HG03095 (cell line): ENCODE measurements at regions not wholly inside any gene's neighbourhood (a gene's known extent, or its start where the extent isn't known, plus 50 kb on each side); places are given as distances from the start of the nearest gene placed in this dataset.

Source experiments
- ATAC-seq: cut with Tn5 transposase; IDR thresholded peaks from one replicate; pipeline ENCODE4 v1.9.1; 2021; ENCODE audit warnings: moderate library complexity; ENCODE audit not compliant: unreplicated experiment

DNA sequence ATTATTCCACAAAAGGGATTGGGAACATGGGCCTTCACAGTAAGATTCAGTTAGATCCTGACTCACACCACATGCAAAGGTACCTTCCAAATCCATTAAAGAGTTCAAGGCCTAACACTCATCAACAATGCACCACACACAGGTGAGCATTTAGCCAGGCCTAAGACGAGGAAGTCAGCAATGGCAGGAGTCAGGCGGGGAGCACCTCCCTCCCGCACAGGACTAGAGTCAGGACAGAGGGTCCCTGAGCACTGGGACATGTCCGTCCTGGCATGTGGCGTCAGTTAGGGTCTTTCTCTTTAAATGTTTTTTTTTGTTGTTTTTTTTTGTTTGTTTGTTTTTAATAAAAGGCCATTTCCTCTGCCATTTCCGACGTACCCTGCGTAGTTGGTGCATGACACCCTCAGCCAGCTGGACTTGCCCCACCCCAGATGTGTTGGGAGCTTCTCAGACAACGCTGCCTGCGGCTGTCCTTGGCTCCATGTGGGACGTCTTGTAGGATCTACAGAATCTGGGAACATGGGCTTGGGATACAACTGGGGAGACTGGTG, 1458.6 kb downstream of the BRD1 start:
- ATAC-seq, result no peak

DNA sequence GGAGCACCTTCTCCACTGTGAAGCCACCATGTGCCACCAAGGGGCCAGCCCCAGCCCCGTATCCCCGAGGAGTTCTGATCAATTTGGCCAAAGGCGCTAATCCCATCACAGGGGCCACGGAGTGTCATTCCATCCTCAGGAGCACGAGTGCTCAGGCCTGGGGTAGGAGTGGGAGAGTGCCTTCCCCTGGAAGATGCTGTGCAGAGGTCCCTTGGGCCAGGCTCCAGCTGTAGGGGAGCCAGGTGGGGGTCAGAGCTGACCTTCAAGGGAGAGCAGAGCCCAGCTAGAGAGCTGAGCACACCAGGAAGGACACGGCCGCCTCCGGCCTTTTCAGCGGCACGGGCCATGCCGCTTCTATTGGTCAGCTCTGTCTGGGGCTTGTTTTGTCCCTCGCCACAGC, 1459.9 kb downstream of the BRD1 start:
- ATAC-seq, result no peak

DNA sequence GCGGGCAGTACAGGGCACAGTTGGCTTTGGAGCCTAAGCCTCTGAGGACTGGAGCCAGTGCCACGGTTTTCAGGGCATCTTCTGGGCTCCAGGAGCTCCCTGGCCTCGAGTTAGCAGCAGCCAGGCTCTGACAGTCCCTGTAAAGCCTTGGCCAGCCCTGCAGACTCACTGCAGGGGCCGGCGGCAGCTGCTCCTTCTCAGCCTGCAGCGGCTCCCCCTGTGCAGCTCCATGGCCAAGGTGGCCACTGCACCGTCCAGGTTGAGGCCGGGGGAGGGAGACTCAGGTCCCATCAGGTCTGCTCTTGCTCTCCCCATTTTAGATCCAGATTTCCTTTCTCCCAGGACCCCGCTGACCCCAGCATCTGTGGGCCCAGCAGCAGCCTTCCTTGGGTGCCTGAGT, 1461.1 kb downstream of the BRD1 start:
- ATAC-seq, result no peak

DNA sequence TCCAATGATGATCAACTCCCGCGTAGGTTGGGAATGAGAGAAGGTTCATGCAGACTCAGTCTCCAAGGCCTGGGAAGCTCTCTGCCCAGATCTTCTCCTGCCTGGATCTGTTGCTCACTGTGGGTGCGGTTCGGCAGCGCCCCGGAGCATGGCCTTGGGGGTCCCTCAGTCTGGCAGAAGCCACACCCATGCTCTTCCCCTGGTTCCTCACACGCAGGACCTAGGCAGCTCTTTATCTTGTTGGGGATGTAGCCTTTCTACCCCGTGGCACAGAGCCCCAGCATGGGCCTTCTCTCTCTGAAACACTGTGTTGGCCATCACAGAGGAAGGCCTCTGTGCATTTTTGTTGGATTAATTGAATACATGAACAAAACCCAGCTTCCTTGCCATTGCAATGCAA, 1461.6 kb downstream of the BRD1 start:
- no peak for ATAC-seq

DNA sequence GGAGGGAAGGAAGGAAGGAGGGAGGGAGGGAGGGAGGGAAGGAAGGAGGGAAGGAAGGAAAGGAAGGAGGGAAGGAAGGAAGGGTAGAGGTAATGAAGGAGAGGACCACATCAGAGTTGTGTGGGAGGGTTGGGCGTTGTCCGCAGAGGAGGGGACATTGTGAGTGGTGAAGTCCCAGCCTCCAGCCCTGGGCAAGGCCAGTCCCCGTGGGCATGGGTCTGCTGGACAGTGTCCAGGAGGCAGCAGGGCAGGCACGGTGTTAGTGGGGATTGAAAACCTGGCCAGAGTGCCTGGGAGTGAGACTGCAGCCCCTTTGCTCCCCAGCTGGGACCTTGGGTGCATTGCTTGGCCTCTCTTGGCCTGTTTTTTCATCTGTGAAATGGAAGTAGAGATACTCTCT, 1462.3 kb downstream of the BRD1 start:
- no peak for ATAC-seq

DNA sequence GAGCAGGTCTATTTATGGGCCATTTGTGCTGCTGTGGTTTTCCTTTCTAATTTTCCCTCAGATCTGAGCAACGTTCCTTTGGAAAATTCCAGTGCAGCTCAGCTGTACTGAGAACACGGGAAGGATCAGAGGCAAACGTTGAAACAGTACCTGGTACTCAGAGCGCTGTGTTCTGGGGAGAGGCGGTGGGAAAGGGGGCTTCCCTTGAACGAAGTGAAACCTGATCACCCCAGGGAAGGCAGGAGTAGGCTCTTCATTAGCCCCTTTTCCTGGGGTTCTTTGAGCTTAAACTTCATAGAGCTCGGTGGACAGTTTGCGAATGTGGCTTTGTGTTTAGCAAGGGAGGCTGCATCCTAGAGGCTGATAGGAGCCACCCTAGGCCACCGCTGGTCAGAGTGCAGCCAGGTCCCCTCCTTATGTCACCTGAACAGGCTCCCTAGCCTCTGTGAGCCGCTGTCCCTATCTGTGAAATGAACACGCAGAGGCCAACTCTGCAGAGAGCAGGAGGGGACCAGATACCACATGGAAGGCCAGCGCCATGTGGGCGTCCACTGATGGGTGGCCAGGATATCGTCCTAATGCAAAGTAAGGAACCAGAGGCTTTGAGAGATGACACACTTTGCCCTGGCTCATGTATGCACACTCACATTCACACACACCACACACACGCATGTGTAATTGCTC, 1464.8 kb downstream of the BRD1 start:
- ATAC-seq, result no peak

DNA sequence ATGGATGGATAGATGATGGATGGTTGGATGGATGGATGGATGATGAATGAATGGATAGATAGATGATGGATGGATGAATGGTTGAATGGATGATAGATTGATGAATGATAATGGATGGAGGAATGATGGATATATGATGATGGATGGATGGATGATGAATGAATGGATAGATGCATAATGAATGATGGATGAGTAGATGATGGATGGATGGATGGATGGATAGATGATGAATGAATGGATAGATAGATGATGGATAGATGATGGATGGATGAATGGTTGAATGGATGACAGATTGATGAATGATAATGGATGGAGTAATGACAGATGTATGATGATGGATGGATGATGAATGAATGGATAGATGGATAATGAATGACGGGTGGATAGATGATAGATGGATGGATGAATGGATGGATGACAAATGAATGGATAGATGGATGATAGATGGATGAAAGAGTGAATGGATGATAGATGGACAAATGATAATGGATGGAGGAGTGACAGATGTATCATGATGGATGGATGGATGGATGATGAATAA, 1466.5 kb downstream of the BRD1 start:
- no peak for ATAC-seq

DNA sequence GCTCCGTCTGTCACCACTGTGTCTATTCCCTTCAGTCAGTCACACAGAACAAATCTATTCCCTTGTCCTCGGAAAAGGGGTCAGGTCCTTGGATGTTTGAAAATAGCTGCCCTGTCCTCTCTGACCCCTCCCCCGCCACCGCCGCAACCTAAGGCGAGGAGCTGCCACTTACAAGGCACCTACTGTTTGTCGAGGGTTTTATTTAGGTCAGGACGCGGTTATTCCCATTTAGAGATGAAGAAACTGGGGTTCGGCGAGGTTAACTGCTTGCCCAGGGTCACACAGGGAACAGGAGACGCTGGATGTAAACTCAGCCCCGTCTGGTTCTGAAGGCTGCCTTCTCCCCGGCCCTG, 1468.1 kb downstream of the BRD1 start:
- no peak for ATAC-seq

DNA sequence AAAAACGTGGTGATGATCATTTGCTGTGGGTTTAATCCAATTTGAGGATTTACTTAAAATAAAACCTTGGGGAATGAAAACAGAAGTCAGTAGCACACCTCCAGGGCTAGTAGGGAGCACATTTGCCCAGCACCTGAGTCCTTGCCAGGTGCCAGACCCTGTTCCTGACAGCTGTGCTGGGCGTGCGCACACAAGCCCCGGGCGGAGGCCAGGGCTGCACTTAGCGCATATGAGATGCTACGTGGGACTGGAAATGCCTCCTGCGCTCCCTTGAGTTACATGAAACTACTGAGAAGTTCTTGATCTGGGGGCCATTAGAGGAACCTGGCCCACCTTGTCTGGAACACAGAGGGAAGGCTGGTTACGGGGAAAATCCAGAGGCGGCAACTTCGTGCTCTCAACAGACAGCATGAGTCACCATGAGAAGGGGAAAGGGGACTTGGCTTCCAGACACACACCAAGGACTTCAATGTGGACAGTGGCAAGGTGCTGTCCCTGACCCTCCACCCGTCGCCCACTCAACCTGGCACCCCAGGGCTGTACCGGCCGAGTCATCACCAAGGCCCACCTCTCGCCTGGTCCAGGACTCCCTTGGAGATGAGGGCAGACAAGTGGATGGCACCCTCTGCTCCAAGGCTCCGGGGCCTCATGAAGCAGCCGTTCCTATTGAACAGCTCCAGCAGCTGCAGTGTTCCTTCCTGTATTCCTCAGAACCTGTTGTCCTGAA, 1468.6 kb downstream of the BRD1 start:
- no peak for ATAC-seq

DNA sequence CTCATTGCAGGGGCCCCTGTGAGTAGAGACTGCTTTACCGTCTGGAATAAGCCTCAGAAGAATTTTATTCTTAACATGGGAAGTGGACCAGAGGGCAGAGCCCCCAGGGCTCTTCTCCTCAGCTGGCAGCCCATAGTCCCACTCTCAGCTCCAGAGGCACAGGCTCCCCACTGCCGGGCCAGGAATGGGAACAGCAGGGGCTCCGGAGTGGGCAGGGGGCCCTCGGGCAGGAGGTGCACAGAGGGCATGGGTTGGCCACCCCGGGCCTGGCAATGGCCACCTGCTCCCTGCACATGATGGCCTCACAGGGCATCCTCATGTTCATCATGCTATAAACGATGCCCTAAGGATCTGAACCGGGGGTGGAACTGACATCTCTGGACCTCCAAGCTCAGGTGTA, 1469.7 kb downstream of the BRD1 start:
- no peak for ATAC-seq

DNA sequence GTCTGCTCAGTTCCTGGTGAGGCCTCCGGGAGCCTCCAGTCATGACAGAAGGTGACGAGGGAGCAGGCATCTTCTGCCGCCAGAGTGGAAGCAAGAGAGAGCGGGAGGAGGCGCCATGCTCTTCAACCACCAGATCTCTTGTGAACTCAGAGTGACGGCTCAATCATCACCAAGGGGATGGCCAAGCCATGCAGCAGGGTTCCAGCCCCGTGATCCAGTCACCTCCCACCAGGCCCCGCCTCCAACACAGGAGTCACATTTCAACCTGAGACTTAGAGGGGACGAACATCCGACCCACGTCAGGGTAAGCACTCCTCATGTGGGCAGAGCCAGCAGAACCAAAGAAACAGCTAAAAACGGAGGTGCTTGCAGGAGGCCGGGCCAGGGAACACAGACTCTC, 1470.5 kb downstream of the BRD1 start:
- ATAC-seq, result no peak

DNA sequence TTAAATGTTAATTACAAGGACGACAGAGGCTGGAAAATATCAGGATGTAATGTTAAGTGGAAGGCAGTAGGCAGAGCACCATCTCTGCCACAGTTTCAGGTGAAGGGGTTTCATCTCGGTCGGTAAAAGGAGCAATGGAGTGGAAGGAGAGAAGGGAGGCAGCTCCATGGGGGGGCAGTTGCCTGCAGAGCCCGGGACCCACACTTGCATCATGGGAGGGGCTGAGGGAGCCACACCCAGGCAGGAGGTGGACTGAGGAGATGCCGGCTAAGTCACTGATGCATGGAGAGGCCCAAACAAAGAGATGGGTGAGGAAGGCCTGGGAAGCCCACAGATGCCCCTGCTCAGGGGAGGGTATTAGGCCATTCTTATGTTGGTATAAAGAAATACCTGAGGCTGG, 1470.9 kb downstream of the BRD1 start:
- ATAC-seq, result no peak

DNA sequence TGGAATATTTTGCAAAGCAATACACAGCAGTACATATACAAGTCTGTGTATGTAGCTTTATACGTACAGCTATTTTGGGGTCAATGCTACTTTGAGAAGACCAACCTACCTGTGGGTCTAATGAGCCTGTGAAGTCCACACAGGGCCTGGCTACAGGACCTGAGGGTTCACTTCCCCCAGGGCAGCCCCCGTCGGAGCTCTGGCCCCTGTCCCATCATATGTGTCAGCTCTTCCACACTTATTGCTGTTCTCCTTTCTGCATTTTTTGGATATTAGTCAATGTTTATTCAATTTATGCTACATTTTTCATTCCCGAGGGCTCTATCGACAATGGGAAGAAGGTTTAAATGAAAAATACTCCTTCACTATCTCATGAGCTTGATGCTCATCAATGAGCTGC, 1473.6 kb downstream of the BRD1 start:
- no peak for ATAC-seq

DNA sequence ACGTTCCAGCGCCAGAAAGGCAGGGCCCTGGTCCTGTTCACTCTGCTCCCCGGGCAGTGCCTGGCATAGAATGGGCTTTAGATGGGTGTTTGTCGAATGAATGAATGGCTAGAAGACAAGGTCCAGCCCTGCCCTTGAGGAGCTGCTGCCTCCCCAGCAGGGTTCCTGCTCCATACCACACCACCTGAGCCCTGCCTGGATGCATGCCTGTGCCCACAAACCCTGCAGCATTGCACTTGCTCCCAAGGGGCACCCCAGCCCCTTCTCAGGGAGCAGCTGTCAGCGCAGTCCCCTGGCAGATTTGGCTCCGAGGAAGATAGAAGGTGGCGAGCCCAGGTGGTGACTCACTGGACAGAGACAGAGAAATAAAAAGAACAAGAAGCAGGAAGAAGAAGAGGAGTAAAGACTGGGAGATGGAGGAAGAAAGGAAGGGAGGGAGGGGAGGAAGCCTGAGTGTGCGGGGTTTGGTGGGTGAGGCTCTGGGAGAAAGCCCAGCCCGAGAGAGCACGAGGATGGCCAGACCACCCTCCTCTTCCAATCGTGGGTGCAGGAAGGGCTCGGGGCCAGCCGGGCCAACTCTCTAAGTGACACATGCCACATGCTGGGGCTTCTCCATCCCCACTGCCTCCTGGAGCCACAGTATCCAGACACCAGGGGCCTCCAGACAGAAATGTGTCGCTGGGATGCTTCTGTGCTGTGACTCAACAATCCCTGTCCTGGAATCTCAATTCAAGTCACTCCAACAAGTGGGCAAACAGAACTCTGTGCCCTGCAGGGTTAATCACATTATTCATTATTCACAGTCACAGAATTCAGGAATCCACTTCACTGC, 1474.3 kb downstream of the BRD1 start:
- no peak for ATAC-seq

DNA sequence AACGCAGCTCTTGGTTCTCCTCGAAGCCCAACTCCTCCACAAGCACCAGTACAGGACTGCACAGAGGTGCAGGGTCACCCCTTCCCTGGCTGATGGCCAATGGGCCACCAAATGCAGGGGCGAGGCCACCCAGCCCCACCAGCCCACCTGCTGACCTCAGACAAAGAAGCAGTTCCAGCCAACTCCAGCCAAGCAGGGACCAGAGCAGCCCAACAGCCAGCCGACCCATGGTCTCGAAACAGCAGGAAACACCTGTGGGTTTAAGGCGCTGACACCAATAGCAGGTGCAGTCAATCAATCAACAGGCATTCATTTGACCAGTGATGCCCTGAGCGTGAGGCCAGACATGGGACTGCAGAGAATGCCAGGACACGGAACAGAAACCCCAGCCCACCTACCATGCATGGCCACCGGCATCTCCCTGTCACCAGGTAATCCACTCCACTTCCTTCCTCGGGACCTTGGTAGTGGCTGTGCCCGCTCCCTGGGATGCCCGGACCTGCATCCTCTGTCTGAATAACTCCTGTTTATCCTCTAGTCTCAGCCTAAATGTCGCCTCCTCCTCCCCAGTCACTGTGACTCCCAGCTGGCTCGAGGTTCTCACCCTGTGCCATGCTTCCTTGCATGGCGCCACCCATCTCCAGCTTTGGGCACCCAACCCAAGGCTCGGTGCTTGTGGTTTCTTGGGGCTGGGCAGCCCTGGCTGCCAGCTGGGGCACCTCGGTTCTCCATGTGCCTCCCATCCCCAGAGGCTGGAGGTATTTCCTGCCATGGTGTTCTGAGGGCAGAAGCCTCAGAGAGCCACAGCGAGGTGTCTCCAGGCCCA, 1475.4 kb downstream of the BRD1 start:
- no peak for ATAC-seq

DNA sequence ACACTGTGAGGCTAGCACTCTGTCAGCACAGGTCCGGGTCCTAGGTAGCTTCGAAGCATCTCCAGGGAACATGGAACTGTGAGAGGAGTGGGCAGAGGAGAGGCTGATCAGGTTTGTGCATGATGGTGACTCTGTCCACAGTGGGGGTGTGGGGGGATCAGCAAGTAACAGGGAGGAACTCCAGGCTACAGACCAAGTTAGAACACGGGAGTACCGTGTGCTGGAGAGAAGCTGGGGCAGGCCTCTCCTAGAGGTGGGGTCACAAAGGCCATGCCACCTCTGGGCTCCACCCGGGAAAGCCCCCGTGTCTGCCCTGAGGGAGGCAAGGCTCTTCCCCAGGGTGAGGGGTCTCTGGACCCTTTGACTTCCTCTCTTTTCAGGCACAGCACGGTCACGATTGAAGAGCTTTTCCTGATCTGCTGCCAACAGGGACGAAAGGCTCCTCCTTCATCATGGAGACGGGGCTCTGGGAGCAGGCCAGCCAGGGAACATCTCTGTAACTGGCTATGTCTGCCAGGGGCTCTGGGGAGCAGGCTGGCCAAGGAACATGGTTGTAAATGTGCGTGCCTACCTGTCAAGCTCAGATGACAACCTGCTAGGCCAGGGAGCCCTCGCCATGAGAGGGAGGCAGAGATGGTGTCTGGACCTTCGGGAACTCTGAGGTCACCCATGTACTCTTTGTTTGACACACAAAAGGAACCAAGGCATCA, 1476.1 kb downstream of the BRD1 start:
- ATAC-seq, result no peak

DNA sequence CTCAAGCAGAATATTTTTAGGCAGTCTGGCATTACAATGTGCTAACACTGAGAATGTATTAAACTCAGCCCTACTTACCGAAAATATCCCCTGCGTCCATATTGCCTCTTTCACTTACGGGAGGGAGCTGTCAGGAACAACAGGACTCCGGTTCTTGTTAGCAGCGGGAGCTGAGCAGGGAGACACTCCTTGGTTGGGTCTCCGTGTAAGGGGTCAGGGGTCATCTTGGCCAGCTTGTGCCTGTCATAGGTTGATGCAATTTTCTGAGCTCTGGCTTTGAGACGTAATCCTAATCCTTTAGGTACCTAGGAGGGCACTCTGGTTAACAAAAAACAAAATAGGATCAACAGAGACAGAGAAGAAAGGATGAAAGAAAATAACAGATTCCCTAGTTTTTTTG, 1477.2 kb downstream of the BRD1 start:
- no peak for ATAC-seq

DNA sequence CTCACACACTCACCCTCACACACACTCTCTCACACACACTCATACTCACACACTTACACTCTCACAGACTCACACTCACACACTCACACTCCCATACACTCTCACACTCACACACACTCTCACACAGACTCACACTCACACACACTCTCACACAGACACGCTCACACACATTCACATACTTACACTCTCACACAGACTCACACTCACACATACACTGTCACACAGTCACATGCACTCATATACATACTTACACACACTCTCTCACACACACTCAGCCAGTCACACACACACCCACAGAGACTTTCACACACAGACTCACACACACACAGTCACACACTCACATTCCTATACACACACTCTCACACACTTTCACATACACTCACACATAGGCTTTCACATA, 1478.8 kb downstream of the BRD1 start:
- ATAC-seq, result no peak

DNA sequence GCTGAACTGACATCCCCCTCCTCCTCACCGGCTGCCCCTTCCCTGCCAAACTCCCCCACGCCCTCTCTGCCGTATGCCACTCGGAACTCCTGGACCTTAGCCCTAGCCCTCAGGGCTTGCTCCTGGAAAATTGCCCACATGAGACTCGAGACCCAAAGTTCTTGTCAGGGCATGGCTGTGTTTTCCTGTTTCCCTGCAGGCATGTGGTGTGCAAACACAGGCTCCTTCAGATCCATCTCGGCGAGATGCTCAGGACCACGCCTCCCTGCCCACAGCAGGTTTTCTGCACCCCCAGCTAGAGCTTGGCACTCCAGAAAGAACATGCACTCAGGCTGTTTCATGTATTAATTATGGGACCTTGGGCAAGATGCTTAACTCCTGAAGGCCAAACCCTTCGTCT, 1480.4 kb downstream of the BRD1 start:
- ATAC-seq, result no peak

DNA sequence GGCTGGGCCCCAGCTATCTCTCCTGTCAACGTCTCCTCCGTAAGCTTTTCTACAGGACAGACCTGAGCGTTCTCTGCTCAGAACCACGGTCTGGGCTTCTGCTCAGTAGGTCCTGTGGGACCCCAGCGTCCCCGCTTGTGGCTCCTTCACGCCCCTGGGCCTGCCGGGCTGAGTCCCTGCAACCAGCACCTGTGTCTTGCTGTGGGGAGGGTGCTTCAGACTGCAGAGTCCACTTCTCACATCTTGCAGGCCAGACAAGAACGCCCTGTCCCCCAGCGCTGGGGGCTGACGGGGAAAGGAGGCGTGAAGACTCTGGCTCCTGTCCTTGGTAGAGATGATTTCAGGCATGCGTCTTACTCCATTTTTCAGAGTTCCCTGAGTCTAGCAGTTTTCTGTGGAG, 1480.8 kb downstream of the BRD1 start:
- ATAC-seq, result no peak
